ENCODE measurements at regions not wholly inside any gene's neighbourhood (a gene's known extent, or its start where the extent isn't known, plus 50 kb on each side); places are given as distances from the start of the nearest gene placed in this dataset.

DNA sequence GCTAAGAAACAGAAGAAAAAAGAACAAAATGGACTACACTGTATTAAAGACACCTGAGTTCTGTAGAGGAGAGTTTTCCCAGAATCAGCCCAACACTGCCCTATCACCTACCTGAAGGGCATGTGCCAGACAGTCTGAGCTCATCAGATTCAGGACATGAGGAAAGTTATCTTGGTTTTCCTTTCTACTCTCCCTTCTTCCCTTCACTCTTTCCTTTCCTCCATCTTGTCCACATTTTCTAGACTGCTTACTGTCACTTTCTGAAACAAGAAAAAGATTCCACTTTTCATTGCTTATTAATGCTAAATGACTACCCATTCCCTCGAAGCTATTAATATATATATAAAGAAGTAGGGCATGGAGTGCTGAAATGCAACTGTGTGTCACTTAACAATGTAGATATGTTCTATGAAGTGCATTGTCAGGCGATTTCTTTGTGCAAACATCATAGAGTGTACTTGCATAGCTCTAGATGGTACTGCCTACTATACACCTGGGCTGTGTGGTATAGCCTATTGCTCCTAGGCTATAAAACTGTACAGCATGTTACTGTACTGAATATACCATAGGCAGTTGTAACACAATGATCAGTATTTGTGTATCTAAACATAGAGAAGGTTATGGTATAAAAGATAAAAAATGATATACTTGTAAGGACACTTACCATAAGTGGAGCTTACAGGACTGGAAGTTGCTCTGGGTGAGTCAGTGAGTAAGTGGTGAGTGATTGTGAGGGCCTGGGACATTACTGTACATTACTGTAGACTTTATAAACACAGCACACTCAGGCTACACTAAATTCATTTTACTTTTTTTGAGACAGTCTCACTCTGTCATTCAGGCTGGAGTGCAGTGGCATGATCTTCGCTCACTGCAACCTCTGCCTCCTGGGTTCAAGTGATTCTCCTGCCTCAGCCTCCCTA lies 145.5 kb upstream of the ITGA6 start (continued):
- TF ChIP-seq ATF3 (IDR thresholded peaks at IDR 0.05): no peak
- TF ChIP-seq TCF7L2 (IDR thresholded peaks at IDR 0.05; ENCODE audit: borderline replicate concordance, extremely low read depth, insufficient read depth, insufficient read length): no peak
- no peak for TF ChIP-seq EZH2 (IDR thresholded peaks at IDR 0.05)
- TF ChIP-seq SIN3A (IDR thresholded peaks at IDR 0.05; ENCODE audit: low read depth): no peak
- TF ChIP-seq, protein P1, sequence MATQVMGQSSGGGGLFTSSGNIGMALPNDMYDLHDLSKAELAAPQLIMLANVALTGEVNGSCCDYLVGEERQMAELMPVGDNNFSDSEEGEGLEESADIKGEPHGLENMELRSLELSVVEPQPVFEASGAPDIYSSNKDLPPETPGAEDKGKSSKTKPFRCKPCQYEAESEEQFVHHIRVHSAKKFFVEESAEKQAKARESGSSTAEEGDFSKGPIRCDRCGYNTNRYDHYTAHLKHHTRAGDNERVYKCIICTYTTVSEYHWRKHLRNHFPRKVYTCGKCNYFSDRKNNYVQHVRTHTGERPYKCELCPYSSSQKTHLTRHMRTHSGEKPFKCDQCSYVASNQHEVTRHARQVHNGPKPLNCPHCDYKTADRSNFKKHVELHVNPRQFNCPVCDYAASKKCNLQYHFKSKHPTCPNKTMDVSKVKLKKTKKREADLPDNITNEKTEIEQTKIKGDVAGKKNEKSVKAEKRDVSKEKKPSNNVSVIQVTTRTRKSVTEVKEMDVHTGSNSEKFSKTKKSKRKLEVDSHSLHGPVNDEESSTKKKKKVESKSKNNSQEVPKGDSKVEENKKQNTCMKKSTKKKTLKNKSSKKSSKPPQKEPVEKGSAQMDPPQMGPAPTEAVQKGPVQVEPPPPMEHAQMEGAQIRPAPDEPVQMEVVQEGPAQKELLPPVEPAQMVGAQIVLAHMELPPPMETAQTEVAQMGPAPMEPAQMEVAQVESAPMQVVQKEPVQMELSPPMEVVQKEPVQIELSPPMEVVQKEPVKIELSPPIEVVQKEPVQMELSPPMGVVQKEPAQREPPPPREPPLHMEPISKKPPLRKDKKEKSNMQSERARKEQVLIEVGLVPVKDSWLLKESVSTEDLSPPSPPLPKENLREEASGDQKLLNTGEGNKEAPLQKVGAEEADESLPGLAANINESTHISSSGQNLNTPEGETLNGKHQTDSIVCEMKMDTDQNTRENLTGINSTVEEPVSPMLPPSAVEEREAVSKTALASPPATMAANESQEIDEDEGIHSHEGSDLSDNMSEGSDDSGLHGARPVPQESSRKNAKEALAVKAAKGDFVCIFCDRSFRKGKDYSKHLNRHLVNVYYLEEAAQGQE (IDR thresholded peaks at IDR 0.05; ENCODE audit: low read depth): no peak
- no peak for TF ChIP-seq SRF (IDR thresholded peaks at IDR 0.05; ENCODE audit: low read depth)

DNA sequence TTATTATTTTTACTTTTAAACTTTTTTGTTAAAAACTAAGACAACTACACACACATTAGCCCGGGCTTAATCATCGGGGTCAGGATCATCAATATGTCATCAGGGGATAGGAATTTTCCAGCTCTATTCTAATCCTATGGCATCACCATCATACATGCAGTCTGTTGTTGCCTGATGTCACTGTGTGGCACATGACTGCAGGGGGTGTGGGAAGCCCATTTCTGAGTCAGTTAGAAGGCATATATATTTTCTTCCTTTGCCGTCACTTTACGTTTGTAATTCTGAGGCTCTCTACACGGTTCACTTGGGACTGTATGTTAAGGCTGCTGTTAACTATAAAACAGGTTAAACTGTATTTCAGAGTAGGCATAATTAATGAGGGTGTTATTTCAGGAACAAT lies 144.4 kb upstream of the ITGA6 start:
- H3K4me3 ChIP-seq (replicated peaks in 1 of 2; ENCODE audit: low read depth in 1 of 2, low read length in 2 of 2): no peak overlapping the region
- RAD21 ChIA-PET (ENCODE audit: low non-redundant PET in 1 of 2, low total read pairs in 2 of 2, uncharacterized antibody in 2 of 2, unreplicated experiment in 2 of 2): no interaction called here
- CTCF ChIA-PET: interaction anchor here (2.0 kb wide), 1 partner anchor 178 kb away, joined by 7 read pairs; no protein-coding TSS in a partner anchor
- no peaks in the 10 kb centered on the region for H3K27me3 ChIP-seq (ENCODE audit: insufficient read depth, low read length)
- no peak for DNase-seq (ENCODE audit: low read depth, low spot score)
- no peaks in the 10 kb centered on the region for H3K36me3 ChIP-seq (ENCODE audit: control insufficient read depth in 1 of 2, insufficient read depth in 2 of 2, low read length in 2 of 2)
- intact Hi-C loops (cut with micrococcal nuclease): no loop called here
- no peak for ATAC-seq
- H3K9me3 ChIP-seq (ENCODE audit: control insufficient read depth in 1 of 2, insufficient read depth in 1 of 2, low read depth in 1 of 2, low read length in 2 of 2): no peaks in the 10 kb centered on the region
- H3K4me1 ChIP-seq (ENCODE audit: control insufficient read depth in 1 of 2, insufficient read depth in 2 of 2, low read length in 2 of 2): peaks cover 7 to 15% of the 10 kb centered on the region in 2 experiments
- H3K79me2 ChIP-seq (ENCODE audit: insufficient read depth, low read length): no peaks in the 10 kb centered on the region
- H2AFZ ChIP-seq (ENCODE audit: low read depth, low read length, poor library complexity, severe bottlenecking): no peak overlapping the region
- H4K20me1 ChIP-seq (ENCODE audit: insufficient read depth): no peaks in the 10 kb centered on the region
- H3K9ac ChIP-seq (ENCODE audit: low read length): no peak overlapping the region
- H3K9me2 ChIP-seq (ENCODE audit: insufficient read depth): no peaks in the 10 kb centered on the region
- no TSS peak for BruUV-seq (replicated peaks)
- no peak overlapping the region for H3K27ac ChIP-seq (ENCODE audit: low read depth, low read length)
- POLR2A ChIA-PET: interaction anchor here (1.1 kb wide), 1 partner anchor 29 kb away, joined by 3 read pairs; no protein-coding TSS in a partner anchor
- H3K4me2 ChIP-seq (ENCODE audit: low read length): no peak overlapping the region
- no peak for TF ChIP-seq CTCF (IDR thresholded peaks at IDR 0.05 in 2 of 3, conservative IDR thresholded peaks at IDR 0.05 in 1 of 3; ENCODE audit: borderline replicate concordance in 1 of 3, insufficient read depth in 1 of 3, low read depth in 2 of 3, low read length in 2 of 3)
- TF ChIP-seq POLR2A (IDR thresholded peaks at IDR 0.05; ENCODE audit: borderline replicate concordance, extremely low read depth, insufficient read depth, insufficient read length): no peak
- TF ChIP-seq POLR2AphosphoS5 (IDR thresholded peaks at IDR 0.05; ENCODE audit: low read depth, low read length): no peak
- TF ChIP-seq YY1 (IDR thresholded peaks at IDR 0.05; ENCODE audit: extremely low read depth, insufficient replicate concordance, low read depth, low read length): no peak
- TF ChIP-seq EZH2phosphoT487 (IDR thresholded peaks at IDR 0.05; ENCODE audit: borderline replicate concordance): no peak
- no peak for TF ChIP-seq ZNF274 (IDR thresholded peaks at IDR 0.05; ENCODE audit: low read depth, low read length)
- TF ChIP-seq, protein P1 (IDR thresholded peaks at IDR 0.05; ENCODE audit: low read depth): no peak
- TF ChIP-seq SP1 (IDR thresholded peaks at IDR 0.05; ENCODE audit: low read depth): no peak
- no peak for TF ChIP-seq ZFX (IDR thresholded peaks at IDR 0.05)

All from HCT116 (cell line).